MV-4-11 (cell line): ENCODE measurements at regions not wholly inside any gene's neighbourhood (a gene's known extent, or its start where the extent isn't known, plus 50 kb on each side); places are given as distances from the start of the nearest gene placed in this dataset.
"Not testable (repeated sequence)": the region's sequence is repeated elsewhere in the genome, so short reads cannot be mapped to it uniquely, and the experiment has no call there.

Source experiments
- DNase-seq: peaks from one replicate; lab custom pipeline; 2025; lab: John Stamatoyannopoulos, UW

GRCh38 chr2:81363800-81364199 is 1059.2 kb upstream of the LRRTM1 start:
- no peak for DNase-seq

- not testable (repeated sequence) for DNase-seq
Measured at GRCh38 chr2:81362468-81362867, 1057.9 kb upstream of the LRRTM1 start.

DNA sequence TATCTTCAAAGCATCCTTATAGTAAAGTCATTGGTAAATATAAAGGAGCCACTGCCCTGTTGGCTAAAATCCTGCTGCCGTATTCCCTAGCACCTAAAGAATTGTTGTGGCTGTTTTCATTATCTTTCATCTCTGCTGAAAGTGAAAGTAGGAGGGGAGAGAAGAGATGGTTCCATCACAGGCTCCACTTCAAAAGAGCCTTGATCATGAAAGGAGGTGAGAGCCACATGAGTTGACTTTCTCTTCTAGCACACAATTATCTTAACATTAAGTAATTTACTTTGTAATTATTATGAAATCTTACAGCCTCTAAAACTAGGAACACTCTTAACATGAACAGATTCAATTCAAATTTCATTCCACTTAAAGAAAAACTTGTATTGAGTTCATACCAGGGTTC is 1050.9 kb upstream of the LRRTM1 start:
- DNase-seq: no peak

DNA sequence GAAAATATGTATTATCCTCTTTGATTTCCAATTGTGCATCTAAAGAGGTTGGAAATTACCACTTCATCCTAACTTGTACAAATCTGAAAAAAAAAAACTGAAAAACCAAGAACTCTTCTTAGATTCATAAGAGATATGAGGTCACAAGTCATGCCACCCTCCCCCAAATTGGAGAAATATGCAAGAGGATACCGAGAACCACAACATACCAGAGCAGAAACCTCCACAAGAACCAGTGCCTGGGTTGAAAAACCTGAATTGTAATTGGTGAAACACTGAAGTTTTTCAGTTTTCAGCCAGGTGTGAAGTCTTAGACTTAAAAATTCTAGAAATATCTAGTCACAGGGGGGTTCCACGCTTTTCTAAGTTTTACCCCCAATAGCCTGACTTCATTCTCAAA is 1029.5 kb upstream of the LRRTM1 start:
- no peak for DNase-seq

- no peak for DNase-seq
Measured at GRCh38 chr2:81328968-81329367, 1024.4 kb upstream of the LRRTM1 start.

- DNase-seq: no peak
Measured at GRCh38 chr2:81327911-81328310, 1023.4 kb upstream of the LRRTM1 start.

- DNase-seq: no peak
Measured at GRCh38 chr2:81324046-81324445, 1019.5 kb upstream of the LRRTM1 start.

DNA sequence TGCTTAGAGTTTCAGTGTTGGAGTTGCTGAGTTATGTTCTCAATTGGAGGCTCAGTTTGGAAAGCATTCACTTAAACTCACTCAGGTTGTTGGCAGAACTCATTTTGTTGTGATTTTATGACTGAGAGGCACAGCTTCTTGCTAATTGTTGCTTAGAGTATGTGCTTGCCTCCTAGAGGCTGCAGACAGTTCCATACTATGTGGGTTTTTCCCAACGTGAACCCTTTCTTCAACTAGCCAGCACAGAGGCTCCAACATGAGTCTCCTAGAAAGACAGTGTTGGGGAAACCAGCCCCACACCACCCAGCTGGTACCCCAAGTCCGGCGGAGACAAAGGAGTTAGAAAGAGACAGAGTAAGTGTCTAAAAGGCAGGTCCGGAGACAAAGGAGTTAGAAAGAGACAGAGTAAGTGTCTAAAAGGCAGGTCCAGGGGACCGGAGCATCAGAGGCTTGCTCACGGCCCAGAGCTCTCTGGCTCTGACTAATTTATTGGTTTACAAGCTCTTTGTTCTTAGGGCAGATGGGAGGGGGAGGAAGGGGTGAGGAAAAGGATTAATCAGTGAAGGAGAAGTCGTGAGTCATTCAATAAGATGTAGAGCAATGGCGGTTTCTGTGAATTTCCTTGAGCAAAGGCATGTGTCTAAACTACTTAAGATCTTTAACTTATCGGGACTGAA is 999.7 kb upstream of the LRRTM1 start:
- no peak for DNase-seq

DNA sequence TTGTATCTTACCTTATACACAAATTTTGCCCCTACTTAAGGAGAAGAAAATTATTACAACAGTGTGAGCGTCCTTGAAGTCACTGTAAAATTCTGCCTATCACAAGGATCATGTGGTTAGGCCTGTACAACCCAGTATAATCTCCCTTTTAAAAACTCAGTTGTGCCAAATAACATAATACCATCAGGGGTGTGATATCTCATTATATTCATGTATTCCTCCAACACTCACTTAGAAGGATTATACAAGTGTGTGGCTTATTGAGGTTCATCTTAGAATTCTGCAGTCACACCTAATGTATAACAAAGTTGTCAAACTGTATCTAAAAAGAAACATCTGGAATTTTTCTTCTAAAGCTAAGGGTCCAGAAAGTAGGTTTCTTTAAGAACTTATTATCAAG is 998.8 kb upstream of the LRRTM1 start:
- no peak for DNase-seq

DNA sequence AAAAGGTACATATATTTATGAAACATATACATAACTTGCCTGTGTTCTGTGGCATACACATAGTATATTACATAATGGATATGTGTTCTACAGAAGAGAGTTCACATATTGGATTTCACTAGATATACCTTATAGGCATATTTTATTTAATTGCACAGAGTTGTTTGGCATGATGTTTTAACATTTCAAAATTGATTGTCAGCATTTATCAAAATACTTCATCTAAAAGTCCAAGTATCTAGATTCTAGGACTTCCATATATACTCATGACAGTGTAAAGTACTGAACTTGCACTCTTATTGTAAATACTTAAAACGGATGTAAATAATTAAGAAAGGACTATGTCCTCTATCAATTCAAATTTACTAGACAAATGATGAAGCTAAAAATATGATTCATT is 995.3 kb upstream of the LRRTM1 start:
- no peak for DNase-seq

DNA sequence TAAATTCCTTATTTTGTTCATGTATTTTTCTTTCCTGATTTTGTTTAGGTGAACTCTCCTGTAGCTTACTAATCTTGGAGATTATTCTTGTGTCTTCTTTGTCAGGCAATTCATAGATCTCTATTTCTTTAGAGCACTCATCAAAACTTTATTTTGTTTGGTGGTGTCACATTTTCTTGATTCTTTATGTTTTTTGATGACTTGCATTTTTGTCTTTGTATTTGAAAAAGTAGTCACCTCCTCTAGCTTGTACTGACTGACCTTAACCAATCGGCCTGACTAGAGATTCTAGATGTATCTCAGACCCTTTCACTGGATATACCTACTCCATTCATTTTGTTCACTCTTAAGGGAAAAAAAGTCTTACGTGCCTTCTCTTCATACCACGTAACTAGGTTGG is 986.3 kb upstream of the LRRTM1 start:
- no peak for DNase-seq

- no peak for DNase-seq
Measured at GRCh38 chr2:81283081-81283480, 978.5 kb upstream of the LRRTM1 start.

DNA sequence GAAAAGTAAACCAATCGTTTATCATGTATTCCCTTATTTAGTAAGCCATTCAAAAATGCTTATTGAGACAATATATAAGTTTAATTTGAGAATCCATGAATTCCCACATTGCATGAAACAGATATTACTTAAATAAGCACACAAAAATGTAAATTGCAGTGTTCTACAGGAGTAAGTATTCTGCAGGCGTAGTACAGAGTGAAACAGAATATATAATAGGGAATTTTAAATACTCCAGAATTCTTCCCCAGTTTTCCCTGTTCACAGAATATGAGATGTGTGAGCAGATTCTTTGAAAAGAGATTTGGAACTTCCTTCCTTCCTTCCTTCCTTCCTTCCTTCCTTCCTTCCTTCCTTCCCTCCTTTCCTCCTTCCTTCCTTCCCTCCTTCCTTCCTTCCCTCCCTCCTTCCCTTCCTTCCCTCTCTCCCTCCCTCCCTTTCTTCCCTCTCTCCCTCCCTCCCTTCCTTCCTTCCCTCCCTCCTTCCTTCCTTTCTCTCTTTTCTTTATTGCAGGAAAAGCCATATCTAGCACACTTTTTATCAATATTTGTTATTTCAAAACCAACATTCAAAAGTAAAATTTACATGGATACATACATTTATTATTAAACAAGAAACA is 977.7 kb upstream of the LRRTM1 start:
- DNase-seq: no peak

- DNase-seq: no peak
Measured at GRCh38 chr2:81276595-81276994, 972.0 kb upstream of the LRRTM1 start.

DNA sequence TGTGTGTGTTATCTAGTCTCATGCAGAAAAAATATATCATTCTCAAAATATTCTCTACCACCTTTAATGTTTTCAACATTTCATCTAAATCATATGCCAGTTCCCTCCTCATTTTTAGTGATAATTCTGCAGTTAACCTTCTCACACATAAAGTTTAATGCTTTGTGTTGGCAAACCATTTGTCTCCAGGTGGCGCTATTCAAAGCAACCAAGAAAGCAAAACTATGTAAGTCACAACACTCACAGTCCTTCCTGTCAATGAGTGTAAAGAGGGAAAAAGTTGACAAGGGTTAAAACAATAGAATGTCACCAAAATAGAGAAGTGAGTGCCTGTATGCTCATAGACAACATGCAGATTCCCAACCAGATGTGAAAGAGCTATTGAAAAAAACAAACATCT is 961.6 kb upstream of the LRRTM1 start:
- no peak for DNase-seq

GRCh38 chr2:81263989-81264388 is 959.4 kb upstream of the LRRTM1 start:
- DNase-seq: no peak

DNA sequence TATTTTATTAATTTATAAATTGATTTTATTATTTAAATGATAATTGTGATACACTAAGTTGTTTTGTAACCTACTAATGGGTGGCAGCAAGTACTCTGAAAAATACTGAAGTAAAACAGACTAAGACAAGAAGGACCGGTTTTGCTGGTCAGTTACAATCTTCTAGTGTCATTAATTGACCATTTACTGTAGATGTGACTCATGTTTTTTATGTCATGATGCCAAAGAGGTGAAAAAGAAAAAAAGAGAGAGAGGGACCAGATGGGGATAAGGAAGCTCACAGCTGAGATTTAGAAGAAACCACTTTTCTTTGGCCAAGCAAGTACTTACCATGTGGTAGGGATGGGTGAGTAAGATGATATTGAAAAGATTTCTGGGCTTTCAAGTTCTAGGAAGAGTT is 955.8 kb upstream of the LRRTM1 start:
- DNase-seq: no peak

GRCh38 chr2:81250270-81250669 is 945.7 kb upstream of the LRRTM1 start:
- no peak for DNase-seq

DNA sequence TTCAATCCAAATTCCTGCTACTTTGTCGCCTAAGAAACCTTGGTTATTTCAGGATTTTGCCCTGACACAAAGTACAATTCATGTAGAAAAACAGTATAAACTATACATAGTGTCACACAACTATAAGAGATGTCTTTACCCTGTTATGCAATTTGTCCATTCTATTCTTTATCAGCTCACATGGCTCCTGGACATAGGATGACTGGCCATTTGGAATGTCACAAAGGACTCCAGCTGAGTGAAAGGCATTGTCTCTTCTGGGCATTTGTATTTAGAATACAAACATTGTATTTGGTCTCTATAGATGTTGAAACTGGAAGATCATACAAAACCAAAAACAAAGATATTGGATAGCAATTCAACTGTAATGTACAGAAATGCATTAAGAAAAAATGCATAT is 944.6 kb upstream of the LRRTM1 start:
- DNase-seq: no peak

DNA sequence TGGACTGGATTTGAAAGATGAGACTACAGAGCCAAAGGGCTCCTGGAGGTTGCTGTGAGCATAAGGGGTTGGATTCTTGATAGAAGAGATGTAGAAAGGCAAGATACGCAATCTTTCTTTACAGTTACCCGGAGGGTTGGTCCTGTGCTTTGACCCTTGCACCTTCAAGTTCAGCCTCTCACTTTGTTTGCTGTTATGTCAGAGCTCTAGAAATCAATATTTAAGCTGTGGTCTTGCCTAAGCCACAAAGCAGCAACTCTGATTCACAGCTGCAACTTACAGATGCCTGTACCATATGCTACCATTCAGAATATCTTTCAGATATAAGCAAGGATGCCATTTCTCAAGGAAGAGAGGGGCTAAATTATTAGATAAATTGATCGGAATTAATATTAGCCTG is 943.1 kb upstream of the LRRTM1 start:
- no peak for DNase-seq

- DNase-seq: no peak
Measured at GRCh38 chr2:81242501-81242900, 937.9 kb upstream of the LRRTM1 start.

- DNase-seq: no peak
Measured at GRCh38 chr2:81238462-81238861, 933.9 kb upstream of the LRRTM1 start.

DNA sequence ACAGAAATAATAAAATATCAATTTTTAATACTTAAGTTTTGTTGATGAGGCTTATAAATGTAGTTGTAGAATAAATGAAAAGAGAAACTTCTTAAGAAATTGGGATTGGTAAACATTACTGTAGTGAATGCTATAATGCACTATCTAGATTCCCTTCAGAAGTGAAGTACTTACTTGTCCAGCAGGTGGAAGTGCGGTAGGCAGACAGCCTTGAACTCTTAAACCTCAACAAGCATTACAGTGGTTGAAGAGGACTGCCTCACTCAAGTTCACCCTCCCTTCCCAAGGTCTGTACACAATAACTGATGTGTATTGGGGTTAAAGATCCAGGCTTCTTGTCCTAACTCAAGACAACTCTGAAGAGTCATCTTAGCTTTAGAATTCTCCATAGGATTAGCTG is 931.0 kb upstream of the LRRTM1 start:
- DNase-seq: no peak

GRCh38 chr2:81234711-81235110 is 930.2 kb upstream of the LRRTM1 start:
- DNase-seq: no peak
